ENCODE measurements at regions not wholly inside any gene's neighbourhood (a gene's known extent, or its start where the extent isn't known, plus 50 kb on each side); places are given as distances from the start of the nearest gene placed in this dataset.

DNA sequence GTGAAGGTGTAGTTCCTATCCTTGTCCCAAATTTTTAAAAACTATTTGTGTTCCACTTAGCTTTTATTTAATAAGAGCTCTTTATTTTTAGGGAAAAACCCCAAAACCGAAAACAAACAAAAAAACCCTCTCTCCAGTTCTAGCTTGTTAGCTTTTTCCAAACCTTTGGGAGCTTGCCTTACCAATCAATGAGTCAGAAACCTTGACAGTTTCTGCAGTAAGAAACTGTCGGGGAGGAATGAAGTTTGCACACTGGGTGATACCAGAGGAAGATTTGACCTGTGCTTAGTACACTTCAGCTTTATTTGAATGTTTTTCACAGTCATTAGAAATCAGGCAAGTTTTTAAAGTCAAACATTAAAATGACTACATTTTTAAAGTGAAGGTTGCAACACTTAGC lies 105.0 kb downstream of the FAT3 start:
- TF ChIP-seq, protein P1, sequence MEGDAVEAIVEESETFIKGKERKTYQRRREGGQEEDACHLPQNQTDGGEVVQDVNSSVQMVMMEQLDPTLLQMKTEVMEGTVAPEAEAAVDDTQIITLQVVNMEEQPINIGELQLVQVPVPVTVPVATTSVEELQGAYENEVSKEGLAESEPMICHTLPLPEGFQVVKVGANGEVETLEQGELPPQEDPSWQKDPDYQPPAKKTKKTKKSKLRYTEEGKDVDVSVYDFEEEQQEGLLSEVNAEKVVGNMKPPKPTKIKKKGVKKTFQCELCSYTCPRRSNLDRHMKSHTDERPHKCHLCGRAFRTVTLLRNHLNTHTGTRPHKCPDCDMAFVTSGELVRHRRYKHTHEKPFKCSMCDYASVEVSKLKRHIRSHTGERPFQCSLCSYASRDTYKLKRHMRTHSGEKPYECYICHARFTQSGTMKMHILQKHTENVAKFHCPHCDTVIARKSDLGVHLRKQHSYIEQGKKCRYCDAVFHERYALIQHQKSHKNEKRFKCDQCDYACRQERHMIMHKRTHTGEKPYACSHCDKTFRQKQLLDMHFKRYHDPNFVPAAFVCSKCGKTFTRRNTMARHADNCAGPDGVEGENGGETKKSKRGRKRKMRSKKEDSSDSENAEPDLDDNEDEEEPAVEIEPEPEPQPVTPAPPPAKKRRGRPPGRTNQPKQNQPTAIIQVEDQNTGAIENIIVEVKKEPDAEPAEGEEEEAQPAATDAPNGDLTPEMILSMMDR (IDR thresholded peaks at IDR 0.05) = no peak
- TF ChIP-seq POLR2A (IDR thresholded peaks at IDR 0.05) = no peak
